ENCODE measurements at regions not wholly inside any gene's neighbourhood (a gene's known extent, or its start where the extent isn't known, plus 50 kb on each side); places are given as distances from the start of the nearest gene placed in this dataset.

GRCh38 chr20:50278684-50279531, 88.3 kb downstream of the CEBPB start:
- TF ChIP-seq CTCF (IDR thresholded peaks at IDR 0.05; ENCODE audit: extremely low read depth in 1 of 2, insufficient read depth in 1 of 2, low read depth in 1 of 2, low read length in 2 of 2) (no peak), POLR2AphosphoS5 (IDR thresholded peaks at IDR 0.05; ENCODE audit: insufficient read depth, low read depth, low read length) (no peak), POLR2A (IDR thresholded peaks at IDR 0.05; ENCODE audit: low read depth, low read length) (no peak), MAX (IDR thresholded peaks at IDR 0.05; ENCODE audit: insufficient read depth, insufficient read length) (no peak), MYC (IDR thresholded peaks at IDR 0.05; ENCODE audit: low read depth, low read length) (no peak), GATA2 (IDR thresholded peaks at IDR 0.05; ENCODE audit: insufficient read depth, insufficient read length, low read depth, low read length) (no peak), JUN (IDR thresholded peaks at IDR 0.05; ENCODE audit: borderline replicate concordance, insufficient read depth, insufficient read length, low read depth) (no peak)

Data from endothelial cell of umbilical vein (primary cell).